SW480 (cell line): ENCODE measurements at regions not wholly inside any gene's neighbourhood (a gene's known extent, or its start where the extent isn't known, plus 50 kb on each side); places are given as distances from the start of the nearest gene placed in this dataset.

Source experiments
- DNase-seq: peaks from one replicate; pipeline ENCODE4 v3.0.0-alpha.2; 2016; ENCODE audit warnings: low spot score

DNA sequence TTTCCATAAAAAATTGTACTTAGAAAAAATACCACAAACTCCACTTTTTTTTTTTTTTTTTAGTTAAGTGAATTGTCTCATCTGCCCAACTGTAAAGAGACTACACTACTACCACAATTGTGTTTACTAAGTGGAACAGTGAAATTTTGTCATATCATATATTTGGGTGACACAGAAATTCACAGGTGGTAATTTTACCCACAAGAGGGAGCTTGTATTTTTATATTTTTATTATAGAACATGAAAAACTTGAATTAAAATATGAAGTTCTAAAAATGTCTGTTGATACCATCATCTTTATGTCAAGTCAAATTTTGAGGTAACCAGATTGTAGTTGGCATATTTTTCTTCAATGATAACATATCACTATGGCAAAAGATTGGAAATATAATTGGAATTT lies 329.4 kb upstream of the SOX5 start:
- DNase-seq, result no peak

DNA sequence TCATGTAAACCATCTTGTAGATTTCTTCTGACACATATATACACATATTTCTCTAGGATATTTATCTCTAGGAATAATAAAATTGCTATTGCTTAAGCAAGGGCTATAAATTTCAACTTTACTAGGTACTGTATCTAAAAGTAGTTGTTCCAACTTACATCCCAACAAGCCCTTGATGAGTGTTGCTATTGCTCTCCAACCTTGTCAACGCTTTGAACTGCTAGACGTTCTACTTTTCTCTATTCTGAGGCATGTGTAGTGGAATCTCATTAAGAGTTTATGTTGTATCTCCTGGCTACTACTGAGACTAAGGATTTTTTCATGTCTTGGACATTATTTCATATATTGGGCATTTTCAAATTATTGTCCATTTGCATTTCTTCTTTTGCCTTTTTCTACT lies 321.5 kb upstream of the SOX5 start:
- no peak for DNase-seq

DNA sequence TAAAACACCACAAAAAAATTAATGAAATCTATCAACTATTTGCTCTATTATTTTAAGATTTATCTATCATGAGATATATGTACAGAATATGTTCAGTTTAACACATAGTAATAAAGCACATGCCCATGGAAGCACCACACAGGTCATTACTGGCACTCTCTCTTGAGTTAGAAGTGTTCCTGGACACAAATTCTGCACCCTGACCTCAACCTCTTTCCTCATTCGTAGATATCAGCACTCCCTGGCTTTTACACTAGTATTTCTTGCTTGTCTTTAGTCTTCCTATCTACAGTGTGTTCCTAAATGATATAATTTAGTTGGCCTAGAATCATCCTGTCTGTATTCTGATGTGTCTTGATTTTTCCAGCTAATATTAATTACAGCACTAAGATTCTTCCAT lies 321.0 kb upstream of the SOX5 start:
- DNase-seq, result no peak

DNA sequence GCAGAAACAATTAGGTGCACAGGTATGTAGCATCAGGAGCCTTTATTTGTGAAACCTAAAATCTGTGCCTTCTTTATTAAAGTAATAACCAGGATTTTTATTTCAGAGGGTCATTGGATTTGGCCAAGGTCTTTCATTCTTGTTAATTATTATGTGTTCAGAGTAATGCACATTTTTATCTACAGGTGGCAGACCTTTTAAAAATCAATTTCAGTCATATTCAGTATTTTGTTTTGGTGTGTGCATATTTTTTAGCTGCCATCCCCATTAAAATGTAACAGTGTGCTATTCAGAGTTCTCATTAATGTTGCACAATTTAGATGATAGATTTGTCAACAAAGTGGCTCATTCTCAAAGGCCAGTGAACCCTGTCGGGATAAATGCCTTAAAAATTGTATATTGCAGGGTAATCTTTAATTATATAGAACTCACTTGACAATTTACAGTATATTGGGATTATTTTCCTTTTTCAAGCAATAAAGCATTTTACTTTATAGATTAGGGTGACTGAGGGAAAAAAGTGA lies 319.3 kb upstream of the SOX5 start:
- no peak for DNase-seq

DNA sequence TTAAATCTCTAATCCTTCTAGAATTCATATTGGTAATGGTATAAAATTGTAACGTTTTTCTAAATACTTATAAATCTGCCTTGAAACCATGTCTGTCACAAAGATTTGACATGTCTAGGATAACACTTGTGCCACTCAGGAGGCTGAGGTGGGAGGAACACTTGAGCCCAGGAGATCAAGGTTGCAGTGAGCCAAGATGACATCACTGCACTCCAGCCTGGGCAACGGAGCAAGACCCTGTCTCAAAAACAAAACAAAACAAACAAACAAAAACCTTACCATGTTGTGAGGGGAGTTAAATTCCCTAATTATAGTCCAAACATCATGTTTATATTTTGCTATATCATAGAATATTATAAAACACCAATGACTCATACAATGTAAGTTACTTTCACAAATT lies 317.5 kb upstream of the SOX5 start:
- no peak for DNase-seq

DNA sequence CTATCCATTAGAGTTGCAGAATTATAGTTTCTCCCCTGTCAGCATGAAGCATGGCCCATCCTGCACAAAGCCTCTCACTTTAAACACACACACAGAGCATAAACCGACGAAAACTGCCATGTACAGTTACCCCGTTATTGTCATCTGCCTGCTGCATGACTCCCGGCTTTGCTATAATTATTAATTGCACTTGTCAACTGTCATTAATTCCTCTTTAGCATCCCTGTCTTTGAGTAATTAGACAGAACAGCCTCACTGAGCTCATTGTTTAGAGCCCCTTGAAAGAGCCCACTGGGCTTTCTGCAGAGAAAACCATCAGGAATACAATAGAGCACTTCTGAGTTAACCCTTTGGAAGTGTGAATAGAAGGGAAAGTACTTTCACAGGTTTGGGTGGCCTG lies 307.2 kb upstream of the SOX5 start:
- DNase-seq, result no peak

DNA sequence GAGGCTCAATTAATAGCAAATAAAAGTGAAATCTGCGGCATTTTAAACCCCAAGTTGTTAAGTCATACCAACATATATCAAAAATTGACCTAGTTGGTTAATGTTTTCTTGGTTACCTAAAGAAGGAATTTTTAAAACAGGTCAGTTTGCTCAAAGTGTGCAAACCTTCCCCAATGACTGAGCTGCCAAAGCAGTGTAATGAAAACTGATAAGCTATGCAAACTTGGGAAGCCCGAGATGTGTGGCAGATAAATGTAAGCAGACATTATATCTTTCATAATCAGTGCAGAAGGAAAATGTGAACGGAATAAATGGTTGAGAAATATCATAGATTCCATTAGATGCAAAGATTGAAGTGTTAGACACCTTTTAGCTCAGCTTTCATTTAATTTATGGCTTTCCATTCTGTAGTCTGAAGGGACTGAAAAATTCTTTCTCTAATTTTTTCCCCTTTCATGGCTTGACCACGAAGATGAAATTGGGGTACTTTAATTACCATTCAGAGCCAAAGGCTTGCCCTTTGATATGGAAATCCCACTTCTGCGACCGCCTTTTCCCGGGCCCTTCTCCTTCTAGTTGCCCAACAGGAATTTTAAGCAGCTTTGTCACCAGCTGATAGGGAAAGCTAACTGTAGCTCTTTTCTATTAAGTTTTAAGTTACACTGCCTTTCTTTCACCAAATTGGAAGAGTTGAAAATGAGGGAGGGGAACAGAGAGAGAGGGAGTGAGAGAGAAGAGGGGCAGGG lies 306.6 kb upstream of the SOX5 start:
- DNase-seq, result no peak

DNA sequence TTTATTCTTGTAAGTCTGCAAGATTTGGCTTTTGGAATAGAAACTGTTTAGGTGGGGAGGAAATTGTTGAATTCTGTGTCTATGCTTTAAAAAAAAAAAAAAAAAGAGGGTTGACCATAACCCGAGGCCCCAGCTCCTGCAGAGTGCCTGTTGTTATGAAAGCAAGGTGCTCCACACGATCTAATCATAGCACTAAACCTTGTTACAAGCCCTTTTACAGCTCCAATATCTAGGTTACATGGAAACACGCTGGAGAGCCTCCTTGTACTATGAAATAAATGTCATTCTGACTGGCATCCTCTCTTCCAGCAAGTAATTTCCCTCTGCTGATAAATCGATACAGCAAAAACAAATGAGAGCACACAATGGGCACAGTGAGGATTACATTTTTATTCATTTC lies 303.1 kb upstream of the SOX5 start:
- DNase-seq, result no peak

DNA sequence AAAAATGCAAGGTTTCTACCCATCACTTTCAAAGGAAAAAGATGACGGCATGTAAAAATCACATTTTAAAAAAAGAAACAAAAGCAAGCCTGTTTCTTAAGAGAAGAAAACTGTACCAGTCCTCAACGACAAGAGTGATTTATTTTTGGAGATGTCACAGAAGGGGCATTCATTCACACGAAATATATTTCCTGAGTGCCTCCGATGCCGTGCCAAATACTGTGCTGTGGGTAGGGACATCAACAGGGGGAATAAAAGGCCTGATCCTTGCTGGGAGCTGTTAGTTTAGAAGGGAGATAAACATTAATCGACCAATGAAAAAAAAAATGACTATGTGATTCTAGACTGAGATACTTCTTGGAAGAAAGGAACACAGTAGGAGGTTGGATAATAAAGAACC lies 297.5 kb upstream of the SOX5 start:
- DNase-seq, result no peak

DNA sequence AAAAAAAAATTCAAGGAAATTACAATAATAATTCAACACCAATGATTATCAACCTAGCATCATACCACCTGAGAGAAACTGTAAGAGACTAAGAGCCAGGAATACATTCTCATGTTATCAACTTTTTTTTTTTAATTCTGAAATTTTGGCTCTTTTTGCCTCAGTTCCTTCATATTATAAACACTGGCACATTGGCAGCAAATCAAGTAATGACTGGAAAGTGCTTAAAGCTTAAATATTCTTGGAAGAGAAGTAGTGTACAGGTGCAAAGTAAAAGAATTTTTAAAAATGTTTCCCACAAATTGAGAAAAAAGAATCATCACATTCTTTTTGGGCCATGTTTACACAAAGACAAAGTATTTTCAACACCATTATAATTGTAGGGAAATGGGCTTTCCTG lies 296.9 kb upstream of the SOX5 start:
- DNase-seq, result no peak

DNA sequence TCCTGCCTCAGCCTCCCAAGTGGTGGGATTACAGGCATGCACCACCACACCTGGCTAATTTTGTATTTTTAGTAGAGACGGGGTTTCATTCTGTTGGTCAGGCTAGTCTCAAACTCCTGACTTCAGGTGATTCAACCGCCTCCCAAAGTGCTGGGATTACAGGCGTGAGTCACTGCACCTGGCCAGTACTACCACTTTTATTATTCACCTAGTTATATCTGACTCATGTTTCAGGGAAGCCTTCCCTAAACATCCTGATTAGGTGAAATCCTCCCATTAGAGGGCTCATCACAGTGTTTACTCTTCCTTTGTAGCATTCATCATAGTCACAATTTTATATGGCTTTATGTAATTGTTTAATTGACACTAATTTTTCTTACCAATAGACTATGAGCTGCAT lies 295.3 kb upstream of the SOX5 start:
- DNase-seq, result peak; percentile 41

DNA sequence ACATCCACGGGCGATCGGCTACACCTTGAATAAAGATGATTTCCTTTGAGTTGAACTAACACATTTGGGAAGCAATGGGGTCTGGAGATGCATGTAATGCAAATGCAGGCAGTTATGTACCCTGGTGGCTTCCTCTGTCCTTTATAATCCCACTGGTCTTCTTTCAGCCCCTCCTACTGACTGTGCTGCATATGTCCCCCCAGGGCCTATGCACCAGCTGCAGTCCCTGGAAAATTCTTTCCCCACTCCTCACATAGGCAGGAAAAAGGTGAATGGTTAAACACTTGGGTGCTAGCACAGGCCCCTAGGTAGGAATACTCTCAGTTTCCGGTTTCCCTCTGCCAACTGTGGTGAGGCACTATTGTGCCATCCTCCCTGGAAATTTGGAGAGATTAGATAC lies 294.8 kb upstream of the SOX5 start:
- no peak for DNase-seq

DNA sequence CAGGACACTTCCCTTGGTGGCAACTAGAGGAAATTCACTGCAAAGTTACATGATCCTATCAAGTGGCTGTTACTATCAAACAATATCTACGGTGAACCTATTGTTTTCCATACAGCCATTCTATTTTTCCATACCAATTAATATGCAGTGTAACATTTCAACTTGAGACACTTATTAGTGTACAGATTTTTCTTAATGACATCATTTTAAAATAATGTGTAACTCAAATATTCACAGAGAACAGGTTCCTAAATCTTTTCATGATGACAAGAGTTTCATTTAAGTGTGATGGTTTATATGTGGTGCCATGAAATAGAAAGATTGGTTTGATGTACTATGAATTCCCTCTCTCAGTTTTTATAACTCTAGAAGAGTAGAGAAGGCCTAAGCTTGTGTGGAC lies 291.2 kb upstream of the SOX5 start:
- no peak for DNase-seq

DNA sequence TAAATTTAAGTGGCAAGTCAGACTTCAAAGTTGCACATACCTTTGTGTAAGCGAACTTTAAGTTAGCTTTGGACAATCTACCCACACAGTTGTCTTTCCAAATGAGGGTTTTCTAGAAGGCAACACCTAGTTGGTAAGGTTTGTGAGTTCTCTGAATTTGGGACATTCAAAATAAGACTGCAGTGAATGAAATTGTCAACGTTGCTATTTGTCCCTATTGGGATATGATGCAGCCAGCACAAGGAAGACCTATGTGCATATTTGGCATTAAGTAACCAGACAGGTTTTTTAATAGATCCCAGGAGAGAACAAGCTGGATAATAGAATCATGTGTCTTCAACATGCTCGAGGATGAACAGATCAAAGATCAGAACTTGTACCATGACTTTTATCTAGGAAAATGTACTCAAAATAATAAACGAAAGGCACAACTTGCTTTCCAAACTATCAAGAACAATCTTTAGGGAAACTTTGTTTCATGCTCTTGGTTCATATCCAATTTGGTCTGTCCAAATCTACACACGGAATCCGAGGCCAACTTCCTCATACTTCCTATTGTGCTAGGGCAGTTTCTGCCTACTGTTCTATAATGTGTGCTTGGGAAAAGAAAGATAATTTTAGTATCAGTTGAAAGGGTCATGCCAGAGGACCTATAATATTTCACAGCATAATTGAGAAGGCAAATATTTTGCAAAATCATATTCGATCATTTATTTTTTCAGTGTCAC lies 284.2 kb upstream of the SOX5 start:
- DNase-seq, result no peak

DNA sequence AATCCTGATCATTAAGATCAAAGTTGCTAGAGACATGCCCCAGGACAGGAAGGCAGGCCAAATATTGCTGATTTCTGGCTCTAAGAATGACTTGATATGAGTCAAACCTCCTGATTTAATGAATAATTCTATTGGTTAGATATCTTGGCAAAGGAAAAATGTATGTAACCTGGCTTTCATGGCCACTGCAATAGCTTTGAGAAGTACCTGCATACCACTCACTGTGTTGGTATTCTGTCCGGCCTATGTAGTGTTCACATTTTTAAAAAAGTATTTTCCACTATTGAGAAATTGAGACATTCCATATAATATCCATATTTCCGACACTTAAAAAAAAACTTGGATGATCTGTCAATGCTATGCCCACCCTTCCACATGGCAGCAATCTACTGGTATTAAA lies 283.1 kb upstream of the SOX5 start:
- DNase-seq, result no peak

DNA sequence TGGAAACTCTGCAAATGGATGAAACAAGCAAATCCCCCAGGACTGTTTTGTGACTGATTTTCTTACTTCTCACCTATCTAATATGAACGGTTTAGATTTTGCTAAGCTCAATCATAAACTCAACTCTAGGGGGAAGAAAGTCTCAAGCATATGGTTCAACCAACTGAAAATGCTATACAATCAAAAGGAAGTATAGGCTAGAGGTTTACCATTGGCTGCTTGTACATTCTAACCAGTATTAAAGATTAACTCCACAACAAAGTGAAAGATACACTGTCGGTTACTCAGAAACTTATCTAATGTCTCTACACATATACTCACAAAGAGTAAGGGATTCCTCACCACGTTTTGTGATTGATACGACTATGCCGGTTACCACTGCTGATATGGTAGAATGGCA lies 281.8 kb upstream of the SOX5 start:
- no peak for DNase-seq

DNA sequence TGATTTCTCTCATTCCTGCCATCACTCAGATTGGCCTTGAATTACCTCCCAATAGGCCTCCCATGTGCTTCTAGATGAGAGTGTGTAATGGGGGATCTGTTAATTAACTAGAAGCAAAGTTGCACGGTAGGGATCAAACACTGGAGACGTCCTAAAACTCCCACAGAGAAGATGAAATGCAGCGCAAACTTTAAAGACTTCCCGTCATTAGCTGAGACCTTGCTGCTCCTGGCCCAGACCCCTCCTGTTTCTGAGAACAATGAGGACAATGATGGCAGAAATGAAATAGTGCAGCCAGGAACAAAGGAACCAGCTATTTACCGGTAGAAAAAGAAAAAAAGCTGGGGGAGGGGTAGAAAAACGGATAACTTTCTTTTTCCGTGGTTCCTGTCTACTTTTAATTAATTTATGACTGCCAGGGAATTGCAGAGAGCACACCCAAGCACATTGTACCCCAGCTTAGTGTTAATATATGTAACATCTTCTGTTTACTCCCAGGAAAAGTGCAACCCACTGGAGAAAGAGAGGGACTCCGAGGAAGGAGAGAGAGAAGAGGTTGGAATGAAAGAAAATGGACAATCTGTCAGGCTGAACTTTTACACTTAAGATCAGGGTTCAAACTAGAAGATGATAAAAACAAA lies 280.7 kb upstream of the SOX5 start:
- DNase-seq, result no peak

DNA sequence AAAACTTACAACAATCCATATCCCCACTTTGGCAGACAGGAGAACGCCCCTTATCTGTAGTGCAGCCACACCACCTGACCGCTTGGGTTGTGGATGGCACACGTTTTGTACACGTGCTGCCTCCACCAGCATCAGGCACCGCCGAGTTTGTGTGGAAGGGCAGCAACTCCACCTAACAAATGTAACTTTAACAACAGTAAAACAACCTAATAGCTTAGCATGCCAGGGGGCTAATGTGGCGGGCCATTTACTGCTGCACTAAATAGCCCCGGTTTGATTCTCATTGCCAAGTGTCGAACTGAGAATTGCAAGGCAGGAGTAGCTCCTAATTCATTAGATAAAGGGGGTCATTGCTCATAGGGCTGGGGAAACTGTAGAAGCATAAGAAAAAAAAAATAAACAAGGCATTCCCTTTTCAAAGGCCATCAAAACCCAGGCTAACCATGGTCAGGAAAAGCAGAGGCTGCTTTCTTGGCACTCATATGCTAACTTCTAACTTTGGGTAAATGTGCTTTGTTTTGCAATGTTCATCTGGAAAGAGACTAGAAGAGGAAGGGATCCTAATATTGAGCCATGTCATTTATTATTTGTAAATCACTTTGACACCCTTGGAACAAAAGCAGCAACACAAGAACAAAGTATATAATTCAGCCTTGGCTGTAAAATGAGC lies 279.7 kb upstream of the SOX5 start:
- DNase-seq, result no peak

DNA sequence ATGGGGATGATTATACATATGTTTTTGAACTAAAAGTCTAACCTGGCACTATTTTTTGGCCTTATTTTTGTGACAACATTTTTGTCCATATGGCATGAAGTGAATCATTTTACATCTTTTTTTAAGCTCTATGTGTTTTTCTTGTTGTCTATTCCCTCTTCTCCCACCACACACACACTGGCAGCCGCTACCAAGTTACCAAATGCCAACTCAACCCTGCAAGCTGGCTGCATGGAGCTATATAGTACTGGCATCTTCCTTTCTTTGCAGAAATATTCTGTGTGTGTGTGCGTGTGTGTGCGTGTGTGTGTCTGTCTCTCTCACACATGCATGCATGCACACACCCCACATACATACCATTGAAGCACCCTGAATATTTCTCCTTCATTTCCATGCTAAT lies 278.9 kb upstream of the SOX5 start:
- DNase-seq, result no peak

DNA sequence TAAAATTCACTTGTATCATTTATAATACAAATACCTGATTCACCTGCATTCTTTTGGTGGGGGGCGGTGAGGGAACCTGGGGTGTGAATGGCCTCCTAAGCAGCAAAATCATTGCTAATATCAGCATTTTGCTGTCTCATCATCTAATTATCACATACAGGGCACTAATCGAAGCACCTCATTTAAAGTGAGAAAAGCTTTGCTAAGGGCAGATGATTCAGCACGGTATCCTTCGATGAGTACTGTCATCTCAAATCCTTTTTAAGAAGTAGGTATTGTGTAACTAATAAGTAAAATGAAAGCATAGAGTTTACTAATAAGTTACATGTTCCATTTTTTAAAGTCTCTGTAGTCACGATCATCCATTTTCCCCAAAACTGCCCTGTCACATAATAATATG lies 278.1 kb upstream of the SOX5 start:
- DNase-seq, result no peak

DNA sequence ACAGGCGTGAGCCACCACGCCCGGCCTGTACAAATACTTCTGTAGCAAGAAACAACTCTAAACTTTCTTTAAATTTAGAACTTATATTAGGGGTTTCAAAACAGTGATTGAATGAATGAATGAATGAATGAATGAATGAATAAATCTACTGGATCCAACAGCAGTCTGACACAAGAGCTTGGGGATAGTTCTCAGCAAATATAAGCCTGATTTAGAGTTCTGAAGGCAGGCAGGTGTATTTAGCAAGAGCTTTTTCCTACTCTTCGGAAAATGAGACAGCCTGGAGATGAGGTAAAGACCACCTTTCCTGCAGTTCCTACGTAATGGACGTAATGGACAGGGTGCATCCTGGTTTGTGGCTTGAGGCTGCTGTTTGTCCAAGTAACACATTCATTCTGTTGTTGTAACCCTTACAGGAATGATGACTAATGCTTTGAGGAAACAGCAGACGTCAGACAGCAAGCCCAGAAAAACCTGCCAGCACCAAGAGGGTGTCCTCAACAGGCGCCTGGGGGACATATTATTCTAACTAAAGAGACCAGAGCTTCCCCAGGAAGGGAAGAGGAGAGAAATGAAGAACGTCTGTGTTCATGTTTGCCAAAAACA lies 277.4 kb upstream of the SOX5 start:
- peak; percentile 27 for DNase-seq

DNA sequence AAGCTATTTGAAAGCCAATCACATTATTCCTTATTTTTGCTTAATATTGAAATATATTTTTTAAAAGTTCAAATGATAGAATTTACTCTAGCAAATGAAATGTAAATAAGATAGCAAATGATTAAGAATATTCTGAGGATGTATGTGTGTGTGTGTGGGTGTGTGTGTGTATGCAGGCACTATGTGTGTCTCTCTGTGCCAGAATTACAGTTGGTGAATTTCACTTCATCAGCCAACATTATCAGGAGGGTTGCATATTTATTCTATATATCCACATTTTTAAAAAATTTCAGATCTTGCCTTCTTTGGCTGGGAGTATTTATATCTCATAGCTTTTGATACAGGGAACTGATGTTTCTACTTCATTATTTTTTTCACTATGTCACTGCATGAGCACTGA lies 274.9 kb upstream of the SOX5 start:
- no peak for DNase-seq
